WTC11 (cell line): ENCODE measurements at regions not wholly inside any gene's neighbourhood (a gene's known extent, or its start where the extent isn't known, plus 50 kb on each side); places are given as distances from the start of the nearest gene placed in this dataset.

Source experiments
- ATAC-seq: fragments of 200-7000 bp; cut with Tn5 transposase; 2 replicates; pipeline ENCODE4 v1.10.0; 2021; ENCODE audit warnings: mild to moderate bottlenecking, moderate library complexity
- CTCF ChIA-PET: fragments of 300-600 bp; sonication (Branson Sonifier 250); formaldehyde crosslinking; loops from one replicate; lab custom pipeline; 2021; ENCODE audit warnings: antibody characterized with exemption; lab: Charles Lee
- POLR2A ChIA-PET: fragments of 350-600 bp; sonication (Branson Sonifier 250); formaldehyde crosslinking; loops from one replicate; lab custom pipeline; 2021; ENCODE audit warnings: antibody characterized with exemption; lab: Charles Lee
- DNase-seq: peaks from one replicate; pipeline ENCODE4 v3.0.0; 2021; ENCODE audit warnings: low spot score
- H3K27ac Mint-ChIP-seq: 2 replicates; pipeline ENCODE4 v1.8.0; 2021; ENCODE audit warnings: mixed read lengths
- H3K27me3 Mint-ChIP-seq: 2 replicates; pipeline ENCODE4 v1.8.0; 2021; ENCODE audit warnings: low read depth, mild to moderate bottlenecking, moderate library complexity, mixed read lengths
- H3K36me3 Mint-ChIP-seq: 2 replicates; pipeline ENCODE4 v1.8.0; 2021; ENCODE audit warnings: mixed read lengths
- H3K4me1 Mint-ChIP-seq: 2 replicates; pipeline ENCODE4 v1.8.0; 2022; ENCODE audit warnings: mixed read lengths
- H3K4me3 Mint-ChIP-seq: 2 replicates; pipeline ENCODE4 v1.8.0; 2021; ENCODE audit warnings: mild to moderate bottlenecking, moderate library complexity, mixed read lengths
- H3K9me3 Mint-ChIP-seq: 2 replicates; pipeline ENCODE4 v1.8.0; 2021; ENCODE audit warnings: mixed read lengths
- ESRRA ChIP-seq: sonication (generic); formaldehyde crosslinking; IDR thresholded peaks from 2 replicates; pipeline ENCODE4 v1.8.1; 2022; ENCODE audit warnings: mild to moderate bottlenecking, missing genetic modification reagents, borderline replicate concordance
- FOXP4 ChIP-seq: sonication (generic); formaldehyde crosslinking; IDR thresholded peaks from 2 replicates; pipeline ENCODE4 v1.8.0; 2022; ENCODE audit warnings: mild to moderate bottlenecking, missing genetic modification reagents
- GTF2I ChIP-seq: fragments of 250-450 bp; sonication (Bioruptor Pico); conservative IDR thresholded peaks from 2 replicates; pipeline ENCODE4 v1.4.0; 2021; ENCODE audit warnings: mild to moderate bottlenecking
- NFE2L1 ChIP-seq: sonication (generic); formaldehyde crosslinking; IDR thresholded peaks from 2 replicates; pipeline ENCODE4 v1.8.1; 2023; ENCODE audit warnings: missing genetic modification reagents
- NR2C2 ChIP-seq: sonication (generic); formaldehyde crosslinking; IDR thresholded peaks from 2 replicates; pipeline ENCODE4 v1.8.0; 2022; ENCODE audit warnings: mild to moderate bottlenecking, missing genetic modification reagents
- PREB ChIP-seq: sonication (generic); formaldehyde crosslinking; IDR thresholded peaks from 2 replicates; pipeline ENCODE4 v1.8.1; 2022; ENCODE audit warnings: mild to moderate bottlenecking, missing genetic modification reagents, moderate library complexity, borderline replicate concordance
- ZMAT4 ChIP-seq: fragments of 250-450 bp; sonication (Bioruptor Pico); IDR thresholded peaks from 2 replicates; pipeline ENCODE4 v1.9.0; 2021; ENCODE audit warnings: mild to moderate bottlenecking
- ZNF671 ChIP-seq: fragments of 250-450 bp; sonication (Bioruptor Pico); IDR thresholded peaks from 2 replicates; pipeline ENCODE4 v1.8.0; 2021; ENCODE audit warnings: mild to moderate bottlenecking
- ZSCAN18 ChIP-seq: fragments of 250-450 bp; sonication (Bioruptor Pico); IDR thresholded peaks from 2 replicates; pipeline ENCODE4 v2.1.2; 2022; ENCODE audit warnings: mild to moderate bottlenecking, moderate library complexity
- TF ChIP-seq, protein P1 (sequence below): sonication (generic); formaldehyde crosslinking; IDR thresholded peaks from 2 replicates; pipeline ENCODE4 v1.8.1; 2023; ENCODE audit warnings: mild to moderate bottlenecking, moderate library complexity, missing genetic modification reagents
- TF ChIP-seq, protein P2 (sequence below): sonication (generic); formaldehyde crosslinking; IDR thresholded peaks from 2 replicates; pipeline ENCODE4 v1.8.0; 2023; ENCODE audit warnings: missing genetic modification reagents, mild to moderate bottlenecking, borderline replicate concordance
- TF ChIP-seq, protein P3 (sequence below): fragments of 250-450 bp; sonication (Bioruptor Pico); IDR thresholded peaks from 2 replicates; pipeline ENCODE4 v1.9.0; 2021; ENCODE audit warnings: mild to moderate bottlenecking

GRCh38 chr13:22749626-22750025 lies 431.2 kb upstream of the SGCG start (continued):
- TF ChIP-seq PREB (CRISPR knock-in tag): no peak

- H3K4me3 Mint-ChIP-seq: no peak overlapping the region
- ATAC-seq (no peak), DNase-seq (no peak)
- POLR2A ChIA-PET: no interaction called here
- TF ChIP-seq GTF2I (CRISPR knock-in tag): no peak
- TF ChIP-seq, protein P1, sequence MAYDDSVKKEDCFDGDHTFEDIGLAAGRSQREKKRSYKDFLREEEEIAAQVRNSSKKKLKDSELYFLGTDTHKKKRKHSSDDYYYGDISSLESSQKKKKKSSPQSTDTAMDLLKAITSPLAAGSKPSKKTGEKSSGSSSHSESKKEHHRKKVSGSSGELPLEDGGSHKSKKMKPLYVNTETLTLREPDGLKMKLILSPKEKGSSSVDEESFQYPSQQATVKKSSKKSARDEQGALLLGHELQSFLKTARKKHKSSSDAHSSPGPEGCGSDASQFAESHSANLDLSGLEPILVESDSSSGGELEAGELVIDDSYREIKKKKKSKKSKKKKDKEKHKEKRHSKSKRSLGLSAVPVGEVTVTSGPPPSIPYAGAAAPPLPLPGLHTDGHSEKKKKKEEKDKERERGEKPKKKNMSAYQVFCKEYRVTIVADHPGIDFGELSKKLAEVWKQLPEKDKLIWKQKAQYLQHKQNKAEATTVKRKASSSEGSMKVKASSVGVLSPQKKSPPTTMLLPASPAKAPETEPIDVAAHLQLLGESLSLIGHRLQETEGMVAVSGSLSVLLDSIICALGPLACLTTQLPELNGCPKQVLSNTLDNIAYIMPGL (CRISPR knock-in tag): no peak
- TF ChIP-seq, all 79 proteins: peak for 0
- Mint-ChIP-seq H3K4me1 (peaks cover 11% of the 10 kb centered on the region), H3K36me3 (peaks cover 10% of the 10 kb centered on the region), H3K27ac (no peak overlapping the region), H3K9me3 (peaks cover 15% of the 10 kb centered on the region), H3K27me3 (no peaks in the 10 kb centered on the region)
- CTCF ChIA-PET: interaction anchor here (0.7 to 2.3 kb wide), 6 partner anchors 22 to 1119 kb away, joined by 3 to 6 read pairs (median 4); no protein-coding TSS in a partner anchor
These were observed 423.2 kb upstream of the SGCG start for GRCh38 chr13:22757530-22758120.

GRCh38 chr13:22758245-22758644 lies 422.5 kb upstream of the SGCG start:
- CTCF ChIA-PET: interaction anchor here (0.7 to 2.3 kb wide), 5 partner anchors 22 to 1118 kb away, joined by 3 to 6 read pairs (median 4); no protein-coding TSS in a partner anchor
- Mint-ChIP-seq H3K9me3 (peaks cover 12% of the 10 kb centered on the region), H3K36me3 (peaks cover 10% of the 10 kb centered on the region), H3K27me3 (no peaks in the 10 kb centered on the region), H3K4me1 (peaks cover 11% of the 10 kb centered on the region), H3K27ac (no peak overlapping the region), H3K4me3 (no peak overlapping the region)
- no peak for DNase-seq
- peak; percentile 39; the same call in 1 of the 2 replicates for ATAC-seq
- POLR2A ChIA-PET: no interaction called here
- TF ChIP-seq, protein P2, sequence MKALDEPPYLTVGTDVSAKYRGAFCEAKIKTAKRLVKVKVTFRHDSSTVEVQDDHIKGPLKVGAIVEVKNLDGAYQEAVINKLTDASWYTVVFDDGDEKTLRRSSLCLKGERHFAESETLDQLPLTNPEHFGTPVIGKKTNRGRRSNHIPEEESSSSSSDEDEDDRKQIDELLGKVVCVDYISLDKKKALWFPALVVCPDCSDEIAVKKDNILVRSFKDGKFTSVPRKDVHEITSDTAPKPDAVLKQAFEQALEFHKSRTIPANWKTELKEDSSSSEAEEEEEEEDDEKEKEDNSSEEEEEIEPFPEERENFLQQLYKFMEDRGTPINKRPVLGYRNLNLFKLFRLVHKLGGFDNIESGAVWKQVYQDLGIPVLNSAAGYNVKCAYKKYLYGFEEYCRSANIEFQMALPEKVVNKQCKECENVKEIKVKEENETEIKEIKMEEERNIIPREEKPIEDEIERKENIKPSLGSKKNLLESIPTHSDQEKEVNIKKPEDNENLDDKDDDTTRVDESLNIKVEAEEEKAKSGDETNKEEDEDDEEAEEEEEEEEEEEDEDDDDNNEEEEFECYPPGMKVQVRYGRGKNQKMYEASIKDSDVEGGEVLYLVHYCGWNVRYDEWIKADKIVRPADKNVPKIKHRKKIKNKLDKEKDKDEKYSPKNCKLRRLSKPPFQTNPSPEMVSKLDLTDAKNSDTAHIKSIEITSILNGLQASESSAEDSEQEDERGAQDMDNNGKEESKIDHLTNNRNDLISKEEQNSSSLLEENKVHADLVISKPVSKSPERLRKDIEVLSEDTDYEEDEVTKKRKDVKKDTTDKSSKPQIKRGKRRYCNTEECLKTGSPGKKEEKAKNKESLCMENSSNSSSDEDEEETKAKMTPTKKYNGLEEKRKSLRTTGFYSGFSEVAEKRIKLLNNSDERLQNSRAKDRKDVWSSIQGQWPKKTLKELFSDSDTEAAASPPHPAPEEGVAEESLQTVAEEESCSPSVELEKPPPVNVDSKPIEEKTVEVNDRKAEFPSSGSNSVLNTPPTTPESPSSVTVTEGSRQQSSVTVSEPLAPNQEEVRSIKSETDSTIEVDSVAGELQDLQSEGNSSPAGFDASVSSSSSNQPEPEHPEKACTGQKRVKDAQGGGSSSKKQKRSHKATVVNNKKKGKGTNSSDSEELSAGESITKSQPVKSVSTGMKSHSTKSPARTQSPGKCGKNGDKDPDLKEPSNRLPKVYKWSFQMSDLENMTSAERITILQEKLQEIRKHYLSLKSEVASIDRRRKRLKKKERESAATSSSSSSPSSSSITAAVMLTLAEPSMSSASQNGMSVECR (CRISPR knock-in tag): no peak
- TF ChIP-seq ZMAT4 (CRISPR knock-in tag) (no peak), NR2C2 (CRISPR knock-in tag) (no peak), ESRRA (no peak), ZSCAN18 (CRISPR knock-in tag) (no peak), NFE2L1 (no peak), GTF2I (CRISPR knock-in tag) (no peak), ZNF671 (CRISPR knock-in tag) (no peak), FOXP4 (CRISPR knock-in tag) (no peak), PREB (CRISPR knock-in tag) (no peak)
- TF ChIP-seq, protein P3, sequence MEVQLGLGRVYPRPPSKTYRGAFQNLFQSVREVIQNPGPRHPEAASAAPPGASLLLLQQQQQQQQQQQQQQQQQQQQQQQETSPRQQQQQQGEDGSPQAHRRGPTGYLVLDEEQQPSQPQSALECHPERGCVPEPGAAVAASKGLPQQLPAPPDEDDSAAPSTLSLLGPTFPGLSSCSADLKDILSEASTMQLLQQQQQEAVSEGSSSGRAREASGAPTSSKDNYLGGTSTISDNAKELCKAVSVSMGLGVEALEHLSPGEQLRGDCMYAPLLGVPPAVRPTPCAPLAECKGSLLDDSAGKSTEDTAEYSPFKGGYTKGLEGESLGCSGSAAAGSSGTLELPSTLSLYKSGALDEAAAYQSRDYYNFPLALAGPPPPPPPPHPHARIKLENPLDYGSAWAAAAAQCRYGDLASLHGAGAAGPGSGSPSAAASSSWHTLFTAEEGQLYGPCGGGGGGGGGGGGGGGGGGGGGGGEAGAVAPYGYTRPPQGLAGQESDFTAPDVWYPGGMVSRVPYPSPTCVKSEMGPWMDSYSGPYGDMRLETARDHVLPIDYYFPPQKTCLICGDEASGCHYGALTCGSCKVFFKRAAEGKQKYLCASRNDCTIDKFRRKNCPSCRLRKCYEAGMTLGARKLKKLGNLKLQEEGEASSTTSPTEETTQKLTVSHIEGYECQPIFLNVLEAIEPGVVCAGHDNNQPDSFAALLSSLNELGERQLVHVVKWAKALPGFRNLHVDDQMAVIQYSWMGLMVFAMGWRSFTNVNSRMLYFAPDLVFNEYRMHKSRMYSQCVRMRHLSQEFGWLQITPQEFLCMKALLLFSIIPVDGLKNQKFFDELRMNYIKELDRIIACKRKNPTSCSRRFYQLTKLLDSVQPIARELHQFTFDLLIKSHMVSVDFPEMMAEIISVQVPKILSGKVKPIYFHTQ (CRISPR knock-in tag): no peak
